H54 (cell line): ENCODE measurements at regions not wholly inside any gene's neighbourhood (a gene's known extent, or its start where the extent isn't known, plus 50 kb on each side); places are given as distances from the start of the nearest gene placed in this dataset.

Experiments used
- DNase-seq: peaks from one replicate; pipeline ENCODE4 v3.0.0; 2011; ENCODE audit warnings: low spot score, mixed read lengths; ENCODE audit not compliant: insufficient read length
- FAIRE-seq: peaks from 3 replicates; lab custom pipeline; 2011; peaks lifted over from hg19 to GRCh38; lab: Jason Lieb, UNC
- POLR2A ChIP-seq: IDR thresholded peaks from 2 replicates; pipeline ENCODE4 v1.6.1; 2011; ENCODE audit warnings: low read depth, mild to moderate bottlenecking, low read length

DNA sequence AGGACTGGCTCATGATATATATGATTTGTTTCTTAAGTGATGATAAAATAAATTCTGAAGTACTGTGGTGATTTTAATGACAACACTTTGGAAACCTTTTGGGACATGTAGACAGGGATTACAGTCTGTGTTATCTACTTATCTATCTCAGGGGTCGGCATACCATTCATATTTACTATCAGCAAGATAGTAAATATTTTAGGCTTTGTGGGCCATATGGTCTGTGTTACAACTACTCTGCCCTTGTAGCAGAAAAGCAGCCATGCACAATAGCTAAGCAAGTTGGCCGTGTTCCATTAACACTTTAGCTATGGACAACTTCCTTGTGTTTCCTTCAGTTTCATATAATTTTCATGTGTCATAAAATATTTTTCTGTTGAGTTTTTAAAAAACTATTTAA lies 97.8 kb upstream of the PRPS1L1 start:
- DNase-seq (no peak), FAIRE-seq (no peak)
- no peak for TF ChIP-seq POLR2A

DNA sequence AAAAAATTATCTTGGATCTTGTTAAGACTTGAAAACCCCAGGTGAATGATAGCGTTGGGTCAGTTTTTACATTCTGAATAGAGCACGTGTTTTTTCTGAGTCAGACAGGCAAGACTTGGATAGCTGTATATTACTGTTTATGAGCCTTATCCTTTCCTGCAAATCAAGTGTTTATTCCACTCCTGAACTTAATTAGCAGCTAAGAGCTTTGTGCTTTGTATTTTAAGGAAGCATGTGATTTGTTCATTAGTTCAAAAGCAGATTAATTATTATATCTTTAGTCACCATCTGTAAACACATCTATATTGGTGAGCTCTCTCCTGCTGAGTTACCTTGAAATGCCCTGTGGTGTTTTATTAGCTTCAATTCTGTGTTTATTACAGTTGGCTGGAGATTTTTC lies 98.6 kb upstream of the PRPS1L1 start:
- FAIRE-seq (no peak), DNase-seq (no peak)
- no peak for TF ChIP-seq POLR2A

DNA sequence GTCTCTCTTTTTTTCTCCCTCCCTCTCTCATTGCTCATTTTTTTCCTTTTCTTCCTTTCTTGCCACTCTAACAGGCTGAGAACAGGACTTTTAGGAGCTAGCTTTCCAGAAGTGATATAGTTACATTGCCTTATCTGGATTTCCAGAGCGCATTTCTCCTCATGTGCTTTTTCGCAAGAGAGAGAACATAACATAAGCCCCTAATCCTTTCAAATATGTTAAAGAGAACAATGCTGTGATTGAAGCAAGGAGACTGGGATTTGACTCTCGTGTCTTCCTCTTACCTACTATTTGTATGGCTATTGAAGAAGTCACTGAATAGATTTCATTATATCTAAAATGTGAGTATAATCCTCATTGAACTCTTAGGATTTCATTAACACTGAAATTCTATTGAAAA lies 101.2 kb upstream of the PRPS1L1 start:
- no peak for DNase-seq
- no peak for FAIRE-seq
- no peak for TF ChIP-seq POLR2A

DNA sequence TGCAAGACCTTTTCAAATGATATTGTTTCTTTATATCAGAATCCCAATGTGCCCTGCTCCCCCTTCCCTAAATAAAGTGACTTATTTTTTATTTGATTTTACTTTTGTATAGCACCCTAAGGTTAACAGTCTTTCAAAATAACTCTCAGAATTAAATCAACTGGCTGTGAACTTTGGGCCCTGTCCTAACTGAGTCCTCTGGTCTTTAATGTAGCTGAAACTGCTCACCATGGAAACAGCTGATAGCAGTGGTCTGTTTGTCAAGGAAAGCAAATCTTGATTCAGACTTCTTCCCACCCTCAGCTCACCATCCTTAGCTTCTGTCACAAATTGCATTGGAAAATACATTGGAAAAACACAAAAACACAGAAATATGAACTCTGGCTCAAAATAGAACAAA lies 105.2 kb upstream of the PRPS1L1 start:
- TF ChIP-seq POLR2A, result no peak
- no peak for DNase-seq
- no peak for FAIRE-seq

DNA sequence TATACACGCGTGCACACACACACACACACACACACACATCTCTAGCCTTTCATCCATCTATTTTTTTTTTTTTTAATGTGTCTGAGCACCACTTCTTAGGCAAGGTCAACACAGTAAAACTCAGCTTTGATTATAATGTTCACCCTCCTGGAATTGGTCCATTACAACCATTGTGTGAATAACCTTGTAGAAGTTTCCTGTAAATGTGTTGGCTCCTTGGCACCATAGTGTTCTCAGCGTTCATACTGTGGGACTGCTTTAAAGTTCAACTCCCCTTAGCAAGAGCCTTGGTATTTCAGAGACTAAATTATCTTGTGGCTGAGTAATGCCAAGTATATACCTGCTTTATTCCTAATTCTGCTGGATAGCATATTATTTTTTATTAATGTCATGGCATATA lies 106.3 kb upstream of the PRPS1L1 start:
- no peak for TF ChIP-seq POLR2A
- DNase-seq (no peak), FAIRE-seq (peak; percentile 36)

DNA sequence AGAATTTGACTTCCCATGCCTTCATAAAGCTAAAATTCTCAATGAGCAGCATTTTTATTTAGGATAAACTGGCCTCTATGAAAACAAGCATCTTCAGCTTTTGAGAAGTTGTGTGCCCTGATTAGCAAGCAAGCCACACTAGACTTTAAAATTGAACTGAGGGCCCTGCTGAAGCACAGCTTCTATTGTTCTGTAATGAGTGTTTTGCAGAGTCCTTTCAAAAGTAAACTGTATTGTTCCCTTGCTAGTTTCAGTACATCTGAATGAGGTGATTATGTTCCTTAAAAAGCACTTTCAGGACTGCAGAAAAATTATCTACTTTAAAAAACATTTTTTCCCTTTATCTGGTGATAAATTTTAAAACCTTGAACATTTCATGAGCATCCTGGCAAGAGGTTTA lies 113.3 kb upstream of the PRPS1L1 start:
- no peak for TF ChIP-seq POLR2A
- FAIRE-seq (no peak), DNase-seq (no peak)

DNA sequence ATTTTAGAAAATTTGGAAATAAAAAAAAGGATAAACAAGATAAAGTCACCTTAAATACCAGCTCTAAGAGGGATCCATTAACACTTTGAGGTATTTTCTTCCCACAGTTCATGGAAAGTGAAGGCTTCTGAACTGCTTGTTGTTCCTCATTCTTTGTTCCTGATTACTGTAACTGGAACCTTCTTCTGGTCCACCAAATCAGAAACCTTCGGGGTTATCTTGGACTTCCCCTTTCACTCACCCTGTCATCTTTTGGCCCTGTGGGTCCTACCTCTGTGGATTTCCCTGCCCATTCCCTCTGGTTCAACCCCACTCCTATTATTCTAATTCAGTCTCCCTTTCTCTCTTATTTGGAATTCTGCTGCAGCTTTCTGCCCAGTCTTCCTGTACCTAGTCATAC lies 116.5 kb upstream of the PRPS1L1 start:
- FAIRE-seq, result no peak

DNA sequence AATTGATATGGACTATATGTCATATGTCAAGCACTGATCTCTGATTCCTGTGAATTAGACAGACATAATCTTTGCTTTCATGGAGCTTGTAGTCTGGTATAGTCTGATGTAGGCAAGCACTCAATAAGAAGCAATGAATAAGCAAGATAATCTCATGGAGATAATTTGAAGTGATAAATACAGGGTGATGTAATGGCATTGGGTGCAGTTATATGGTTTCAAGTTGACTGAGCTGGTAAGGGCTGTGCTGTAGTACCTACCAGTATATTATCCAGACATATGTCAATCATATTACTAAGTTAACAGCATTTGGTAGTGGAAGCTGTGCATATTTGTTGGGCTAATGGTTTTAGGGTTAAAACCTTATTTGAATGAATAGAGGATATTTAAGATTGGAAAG lies 117.5 kb upstream of the PRPS1L1 start:
- no peak for TF ChIP-seq POLR2A
- FAIRE-seq (no peak), DNase-seq (no peak)

More for the DNA sequence above, 116.5 kb upstream of the PRPS1L1 start:
- DNase-seq, result no peak
- TF ChIP-seq POLR2A, result no peak

DNA sequence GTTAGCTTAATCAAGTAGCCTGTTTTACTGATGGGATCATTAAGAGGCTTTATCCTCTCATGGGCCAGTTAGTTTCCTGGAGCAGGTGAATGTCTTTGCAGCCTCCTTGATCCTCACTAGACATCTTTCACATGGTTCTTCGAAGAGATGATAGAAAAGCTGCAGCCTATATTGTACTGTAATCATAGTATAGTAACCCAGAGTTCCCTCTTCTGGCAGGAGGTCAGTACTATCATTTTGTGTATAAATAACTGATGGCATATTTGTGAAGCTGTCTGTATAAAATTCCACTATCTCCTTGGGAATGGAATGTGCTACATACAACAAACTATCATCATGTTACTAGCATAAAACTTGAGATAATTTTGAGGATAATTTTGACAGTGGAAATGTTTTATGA lies 123.8 kb upstream of the PRPS1L1 start:
- no peak for TF ChIP-seq POLR2A
- FAIRE-seq, result peak; percentile 43
- DNase-seq, result no peak

DNA sequence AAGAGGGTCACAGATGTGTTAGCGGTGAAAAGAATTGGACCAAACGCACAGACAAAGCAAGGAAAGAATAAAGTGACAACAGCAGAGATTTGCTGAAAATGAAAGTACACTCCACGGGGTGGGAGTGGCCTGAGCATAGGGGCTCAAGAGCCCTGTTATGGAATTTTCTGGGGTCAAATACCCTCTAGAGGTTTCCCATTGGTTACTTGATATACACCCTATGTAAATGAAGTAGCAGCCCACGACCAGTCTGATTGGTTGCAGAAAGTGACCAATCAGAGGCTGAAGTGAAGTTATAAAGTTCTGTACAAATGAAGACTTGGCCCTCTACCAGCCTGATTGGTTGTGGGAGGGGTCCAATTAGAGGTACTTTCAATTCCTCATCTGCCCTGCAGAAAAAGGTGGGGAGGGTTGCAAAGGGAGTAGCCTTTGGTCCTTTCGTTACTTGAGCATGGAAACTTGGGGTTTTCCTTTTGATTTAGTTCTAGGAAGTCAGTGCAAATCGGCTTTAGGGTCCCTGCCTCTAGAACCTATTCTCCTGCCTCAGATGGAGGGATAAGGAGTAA lies 125.6 kb upstream of the PRPS1L1 start:
- DNase-seq, result no peak
- no peak for TF ChIP-seq POLR2A
- FAIRE-seq, result no peak

DNA sequence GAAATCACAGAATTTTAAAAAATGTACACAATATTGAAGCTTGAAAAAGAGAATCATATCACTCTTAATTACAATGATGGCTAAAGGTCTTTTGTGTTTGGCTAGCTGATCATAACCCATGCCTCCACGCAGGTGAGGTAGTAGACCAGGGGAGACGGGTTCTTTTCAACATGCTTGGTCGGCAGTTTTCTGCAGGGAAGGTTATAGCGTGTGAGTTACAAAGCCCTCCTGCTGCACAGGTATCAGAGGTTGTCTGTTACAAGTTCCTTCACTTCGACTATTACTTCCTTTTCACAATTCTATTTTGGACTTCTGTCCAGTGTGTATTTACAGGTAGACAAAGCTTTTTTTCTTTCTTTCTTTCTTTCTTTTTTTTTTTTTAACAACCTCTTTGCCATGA lies 127.1 kb upstream of the PRPS1L1 start:
- FAIRE-seq, result no peak
- DNase-seq, result no peak
- TF ChIP-seq POLR2A, result no peak

DNA sequence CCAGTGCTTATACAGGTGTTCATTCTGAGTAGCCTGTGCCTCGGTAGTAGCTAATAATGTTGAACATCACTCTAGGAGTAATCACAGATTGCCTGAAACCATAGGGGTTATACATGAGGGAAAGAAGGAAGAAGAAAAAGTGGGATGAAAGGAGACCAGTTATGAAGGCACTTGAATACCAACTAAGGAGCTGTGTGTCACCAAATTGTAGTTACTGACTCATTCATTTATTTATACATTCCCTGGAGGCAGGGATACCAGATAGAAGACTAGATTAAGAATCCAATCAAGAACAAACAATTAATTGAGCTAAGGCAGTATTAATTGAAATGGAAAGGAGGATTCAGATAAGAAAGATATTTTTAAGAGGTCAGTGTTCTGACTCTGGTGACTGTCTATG lies 129.6 kb upstream of the PRPS1L1 start:
- DNase-seq (no peak), FAIRE-seq (peak; percentile 23)
- TF ChIP-seq POLR2A, result no peak

DNA sequence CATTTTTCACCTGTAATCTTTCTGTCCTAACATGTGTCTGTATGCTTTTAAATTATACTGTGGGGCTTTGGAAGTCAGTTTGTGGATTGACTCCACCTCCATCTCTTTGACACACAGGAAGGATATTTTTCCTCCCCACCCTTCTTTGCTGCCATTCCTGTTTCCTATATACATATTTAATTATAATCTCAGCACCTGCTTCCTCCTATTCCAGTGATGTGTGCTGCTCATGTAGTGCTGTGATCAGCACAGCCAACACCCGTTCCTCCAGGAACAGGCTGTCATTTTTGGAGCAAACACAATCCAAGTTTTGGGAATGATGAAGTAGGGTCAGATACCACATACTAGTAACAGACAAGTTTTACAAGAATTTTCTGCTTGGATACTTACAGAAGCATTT lies 135.0 kb upstream of the PRPS1L1 start:
- TF ChIP-seq POLR2A, result no peak
- FAIRE-seq (peak; percentile 52), DNase-seq (no peak)

DNA sequence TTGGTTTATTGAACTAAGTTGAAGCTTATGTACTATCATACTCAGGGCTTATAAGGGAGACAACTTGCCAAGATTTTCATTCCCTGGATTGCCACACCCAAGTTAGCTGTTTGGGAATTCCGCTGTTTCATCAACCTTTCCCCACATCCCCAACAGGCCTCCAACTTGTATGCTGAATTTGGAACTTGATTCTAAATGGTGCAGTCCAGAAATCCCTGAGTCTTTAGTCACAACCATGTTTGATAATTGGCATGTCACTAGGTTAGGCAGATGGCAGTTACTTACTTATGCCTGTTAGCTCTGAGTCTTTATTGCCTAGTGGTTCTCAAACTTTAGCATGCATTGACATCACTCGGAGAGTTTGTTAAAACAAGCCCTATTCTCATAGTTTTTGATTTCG lies 135.4 kb upstream of the PRPS1L1 start:
- DNase-seq (no peak), FAIRE-seq (peak; percentile 71)
- TF ChIP-seq POLR2A, result no peak

DNA sequence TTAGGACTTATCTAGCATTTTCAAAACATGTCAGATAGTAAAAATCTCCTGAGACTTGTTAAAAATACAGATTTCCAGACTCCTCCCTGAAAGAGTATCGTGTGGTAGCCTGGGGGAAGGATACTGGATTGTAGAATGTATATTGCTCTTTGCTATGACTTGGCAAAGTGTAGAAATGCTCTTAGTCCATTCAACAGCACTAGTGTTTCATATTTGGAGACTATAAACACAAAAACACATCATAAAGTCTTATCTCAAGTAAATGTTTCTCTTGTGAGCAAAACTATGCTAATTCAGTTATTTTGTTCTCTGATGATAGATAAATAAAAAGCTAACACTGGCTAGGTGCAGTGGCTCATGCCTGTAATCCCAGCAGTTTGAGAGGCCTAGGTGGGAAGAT lies 137.5 kb upstream of the PRPS1L1 start:
- DNase-seq (no peak), FAIRE-seq (no peak)
- TF ChIP-seq POLR2A, result no peak

DNA sequence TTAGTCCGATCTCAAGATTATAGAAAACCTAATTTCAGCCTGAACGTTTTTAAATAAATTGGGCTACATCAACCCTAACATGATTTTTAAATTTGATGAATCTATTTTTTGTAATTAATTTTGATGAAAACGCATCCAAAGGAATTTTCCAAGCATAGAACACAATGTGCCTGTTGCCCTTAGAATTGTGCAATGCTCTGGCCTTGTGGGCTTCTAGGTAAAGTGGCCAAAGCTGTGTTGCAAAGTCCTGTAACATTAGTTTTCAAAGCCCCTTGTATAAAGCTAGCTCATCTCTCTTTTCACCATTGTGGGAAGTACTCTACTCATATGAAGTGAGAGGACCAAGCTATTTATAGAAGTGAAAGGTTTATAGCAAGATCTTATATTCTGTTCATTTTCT lies 138.4 kb upstream of the PRPS1L1 start:
- DNase-seq, result no peak
- peak; percentile 11 for FAIRE-seq
- TF ChIP-seq POLR2A, result no peak

DNA sequence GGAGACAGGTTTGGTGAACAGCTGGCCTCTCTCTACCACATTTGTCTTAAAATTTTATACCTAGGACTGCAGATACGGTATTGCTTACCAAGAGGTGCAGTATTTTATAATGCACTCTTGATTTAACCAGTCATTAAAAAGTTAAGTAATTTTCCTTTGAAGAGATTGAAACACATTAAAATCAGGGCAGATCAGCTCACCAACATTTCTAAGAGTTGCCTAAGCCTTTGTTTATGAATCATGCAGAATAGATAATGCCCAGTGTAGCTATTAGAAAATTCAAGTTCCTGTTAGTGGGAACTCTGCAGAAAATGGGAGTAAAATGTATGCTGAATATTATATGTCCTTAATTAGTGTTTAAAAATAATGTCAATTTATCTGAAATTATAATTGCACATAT lies 140.2 kb upstream of the PRPS1L1 start:
- FAIRE-seq (no peak), DNase-seq (no peak)
- TF ChIP-seq POLR2A, result no peak
